Activated CD4-positive, alpha-beta T cell treated with anti-CD3 and anti-CD28 coated beads for 36 hours (primary cell): ENCODE measurements at regions not wholly inside any gene's neighbourhood (a gene's known extent, or its start where the extent isn't known, plus 50 kb on each side); places are given as distances from the start of the nearest gene placed in this dataset.
"Not testable (repeated sequence)": the region's sequence is repeated elsewhere in the genome, so short reads cannot be mapped to it uniquely, and the experiment has no call there.

Experiments
- ATAC-seq: fragments of 200-7000 bp; cut with Tn5 transposase; one replicate; pipeline ENCODE4 v1.10.0; 2021; ENCODE audit warnings: mild to moderate bottlenecking, moderate library complexity
- CTCF ChIA-PET: fragments of 350-600 bp; sonication (Branson Sonifier 250); formaldehyde crosslinking; loops from one replicate; lab custom pipeline; 2021; ENCODE audit warnings: antibody characterized with exemption; lab: Charles Lee
- POLR2A ChIA-PET: fragments of 350-600 bp; sonication (Branson Sonifier 250); formaldehyde crosslinking; loops from one replicate; lab custom pipeline; 2021; ENCODE audit warnings: antibody characterized with exemption, inconsistent platforms; lab: Charles Lee
- DNase-seq: peaks from one replicate; pipeline ENCODE4 v3.0.0-alpha.2; 2020
- H3K27ac Mint-ChIP-seq: one replicate; pipeline ENCODE4 v1.8.0; 2021; ENCODE audit warnings: mixed read lengths
- H3K27me3 Mint-ChIP-seq: one replicate; pipeline ENCODE4 v1.8.0; 2021; ENCODE audit warnings: mixed read lengths
- H3K36me3 Mint-ChIP-seq: one replicate; pipeline ENCODE4 v1.8.0; 2021; ENCODE audit warnings: low read depth, mixed read lengths
- H3K4me1 Mint-ChIP-seq: one replicate; pipeline ENCODE4 v1.8.0; 2021; ENCODE audit warnings: mixed read lengths
- H3K4me3 Mint-ChIP-seq: one replicate; pipeline ENCODE4 v1.8.0; 2021; ENCODE audit warnings: mild to moderate bottlenecking, moderate library complexity, mixed read lengths
- H3K9me3 Mint-ChIP-seq: one replicate; pipeline ENCODE4 v1.8.0; 2021; ENCODE audit warnings: low read depth, mixed read lengths
- intact Hi-C, 2 experiments: fragments of 100-400 bp; cut with DNase I in 1 of 2; cut with micrococcal nuclease in 1 of 2; formaldehyde crosslinking; loops; one replicate each; pipeline versions ENCODE4 v1.14.2 to v1.15.1; 2022 to 2024; cut with DNase I, micrococcal nuclease

DNA sequence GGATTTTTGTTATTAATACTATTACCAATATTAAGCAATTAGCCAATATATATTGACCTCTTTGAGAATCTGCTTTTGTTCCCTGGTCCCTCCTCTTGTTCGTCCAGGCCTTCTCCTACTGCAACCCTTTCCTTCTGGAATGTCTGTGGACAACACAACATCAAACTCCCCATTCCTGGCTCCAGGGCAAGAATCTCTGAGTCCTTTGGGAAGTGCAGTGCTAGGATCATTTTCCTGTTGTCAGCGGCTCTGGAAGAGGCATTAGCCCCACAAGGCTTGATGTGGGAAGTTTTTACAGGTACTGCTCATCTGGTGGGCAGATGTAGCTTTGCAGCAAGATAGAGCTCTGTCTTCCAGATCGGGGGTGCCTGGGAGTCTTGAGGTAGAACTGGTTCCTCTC is 74.3 kb downstream of the RPUSD4 start:
- Mint-ChIP-seq H3K27me3 (peaks cover 7% of the 10 kb centered on the region), H3K36me3 (no peaks in the 10 kb centered on the region), H3K27ac (no peak overlapping the region), H3K4me3 (no peak overlapping the region), H3K4me1 (no peaks in the 10 kb centered on the region), H3K9me3 (no peaks in the 10 kb centered on the region)
- ATAC-seq (no peak), DNase-seq (no peak)
- intact Hi-C loops = no loop called here
- CTCF ChIA-PET = interaction anchor here (1.0 kb wide), 1 partner anchor 10 kb away, joined by 5 read pairs; no protein-coding TSS in a partner anchor
- POLR2A ChIA-PET = no interaction called here

DNA sequence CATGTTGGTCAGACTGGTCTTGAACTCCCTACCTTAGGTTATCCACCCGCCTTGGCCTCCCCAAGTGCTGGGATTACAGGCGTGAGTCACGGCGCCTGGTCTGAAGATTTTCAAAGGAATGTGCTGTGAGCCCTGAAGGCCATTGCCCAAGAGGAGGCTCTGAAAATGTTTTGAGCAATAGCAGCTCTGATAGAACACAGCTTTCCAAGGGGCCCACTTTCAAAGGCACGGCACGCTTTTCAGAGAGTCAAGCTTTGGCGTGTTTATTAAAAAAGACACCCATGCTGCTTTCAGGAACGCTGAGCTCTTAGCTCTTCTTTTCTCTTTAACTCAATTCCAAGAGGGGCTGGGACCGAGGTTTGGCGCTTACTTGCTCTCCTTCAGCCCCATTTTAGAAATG is 73.8 kb upstream of the CDON start:
- H3K36me3 Mint-ChIP-seq = no peaks in the 10 kb centered on the region
- H3K27me3 Mint-ChIP-seq = peaks cover 7% of the 10 kb centered on the region
- intact Hi-C loops = no loop called here
- ATAC-seq = no peak
- H3K9me3 Mint-ChIP-seq = no peaks in the 10 kb centered on the region
- no peaks in the 10 kb centered on the region for H3K4me1 Mint-ChIP-seq
- no peak overlapping the region for H3K27ac Mint-ChIP-seq
- POLR2A ChIA-PET = no interaction called here
- CTCF ChIA-PET = interaction anchor here (1.0 kb wide), 1 partner anchor 9 kb away, joined by 5 read pairs; no protein-coding TSS in a partner anchor
- no peak overlapping the region for H3K4me3 Mint-ChIP-seq
- DNase-seq = no peak

DNA sequence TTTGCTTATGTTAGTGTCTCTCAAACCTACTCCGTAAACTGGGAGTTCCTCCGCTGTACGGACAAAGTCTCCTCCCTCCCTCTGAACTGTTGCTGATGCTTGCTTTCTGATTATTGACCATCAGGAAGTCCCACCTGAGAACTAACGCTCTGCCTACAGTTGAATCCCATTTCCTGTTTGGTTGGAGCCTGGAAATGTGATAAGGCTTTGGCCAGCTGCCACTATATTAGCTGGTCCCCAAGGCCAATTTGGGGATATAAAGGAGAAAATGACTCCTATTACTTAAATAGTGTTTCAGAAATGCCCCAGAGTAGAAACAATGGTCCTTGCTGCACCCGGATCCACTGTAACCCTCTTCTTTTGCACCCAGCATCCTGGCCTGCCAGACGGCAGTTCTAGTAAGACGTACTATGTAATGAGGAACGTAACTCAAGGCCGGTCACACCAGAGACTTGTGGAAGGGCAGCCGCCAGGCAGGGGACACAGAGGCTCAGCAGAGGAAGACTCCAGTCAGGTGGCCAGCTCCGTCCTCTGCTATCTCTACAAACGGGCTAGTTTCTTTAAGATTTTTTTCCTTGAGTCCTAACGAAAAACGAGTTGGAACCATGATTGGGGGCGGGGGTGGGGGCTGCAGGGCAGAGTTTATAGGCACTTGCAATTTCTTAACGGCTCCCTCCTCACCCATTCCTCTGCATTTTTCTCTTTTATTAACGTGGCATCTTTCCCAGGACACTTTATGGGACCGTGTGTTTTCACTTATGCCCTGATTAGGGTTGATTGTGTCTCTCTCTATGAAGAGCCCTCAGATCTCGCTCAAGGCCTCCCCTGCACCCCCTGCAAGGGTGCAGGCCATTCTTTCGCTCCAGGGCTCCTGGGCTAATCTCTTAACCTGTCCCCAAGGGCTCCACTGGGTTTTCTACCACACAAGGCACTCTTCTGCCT is 72.8 kb upstream of the CDON start:
- ChIA-PET CTCF (no interaction called here), POLR2A (no interaction called here)
- no peaks in the 10 kb centered on the region for H3K9me3 Mint-ChIP-seq
- no peak for DNase-seq
- no peaks in the 10 kb centered on the region for H3K36me3 Mint-ChIP-seq
- H3K4me1 Mint-ChIP-seq = no peaks in the 10 kb centered on the region
- H3K4me3 Mint-ChIP-seq = no peak overlapping the region
- ATAC-seq = no peak
- no peak overlapping the region for H3K27ac Mint-ChIP-seq
- intact Hi-C loops = no loop called here
- H3K27me3 Mint-ChIP-seq = no peaks in the 10 kb centered on the region

DNA sequence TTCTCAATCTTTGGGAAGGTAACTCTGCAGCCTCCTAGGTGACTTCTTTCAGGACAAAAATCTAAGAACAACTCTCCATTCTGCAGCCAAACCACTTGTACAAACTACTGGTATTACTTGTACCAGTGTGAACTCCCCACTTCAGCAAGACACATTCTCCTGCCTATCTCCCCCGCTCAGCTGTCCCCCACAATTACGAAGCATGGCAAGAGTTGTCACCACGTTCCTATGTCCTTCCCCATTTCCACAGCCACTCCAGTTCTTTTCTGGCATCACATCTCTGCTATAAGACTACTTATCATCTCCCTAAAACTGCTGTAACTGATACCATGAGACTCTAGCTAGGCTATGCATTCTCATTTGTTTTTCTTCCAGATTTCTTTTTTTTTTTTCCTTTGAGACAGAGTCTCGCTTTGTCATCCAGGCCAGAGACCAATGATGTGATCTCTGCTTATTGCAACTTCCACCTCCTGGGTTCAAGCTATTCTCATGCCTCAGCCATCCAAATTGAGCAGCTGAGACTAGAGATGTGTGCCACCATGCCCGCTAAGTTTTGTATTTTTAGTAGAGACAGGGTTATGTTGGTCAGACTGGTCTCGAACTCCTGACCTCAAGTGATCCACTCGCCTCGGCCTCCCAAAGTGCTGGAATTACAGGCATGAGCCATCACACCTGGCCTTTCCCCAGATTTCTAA is 71.9 kb upstream of the CDON start:
- DNase-seq (no peak), ATAC-seq (no peak)
- intact Hi-C loops = no loop called here
- Mint-ChIP-seq H3K9me3 (no peaks in the 10 kb centered on the region), H3K27me3 (no peaks in the 10 kb centered on the region), H3K36me3 (no peaks in the 10 kb centered on the region), H3K4me1 (no peaks in the 10 kb centered on the region), H3K27ac (no peak overlapping the region), H3K4me3 (no peak overlapping the region)
- ChIA-PET CTCF (no interaction called here), POLR2A (interaction anchor here (0.6 kb wide), 1 partner anchor 76 kb away, joined by 4 read pairs; no protein-coding TSS in a partner anchor)

DNA sequence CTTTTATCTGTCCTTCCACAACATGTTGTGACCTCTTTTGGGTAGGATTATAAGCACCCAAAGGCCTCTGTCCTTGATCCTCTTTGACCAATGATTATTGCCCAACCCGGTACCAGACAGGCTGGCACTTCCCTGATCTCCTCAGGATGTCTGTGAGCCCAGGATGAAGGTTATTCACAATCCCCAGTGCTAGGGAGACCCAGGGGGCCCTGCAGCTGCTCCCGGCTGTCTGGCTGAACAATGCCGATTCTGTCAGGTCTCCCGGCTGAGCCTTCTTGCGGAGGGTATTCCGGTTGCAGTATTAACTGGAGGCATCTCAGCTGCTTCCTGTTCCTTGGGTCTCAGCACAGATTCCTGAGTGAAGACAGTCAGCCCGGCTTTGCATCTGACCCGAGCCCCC is 71.2 kb upstream of the CDON start:
- DNase-seq = no peak
- no peaks in the 10 kb centered on the region for H3K27me3 Mint-ChIP-seq
- no peak for ATAC-seq
- no peak overlapping the region for H3K27ac Mint-ChIP-seq
- H3K36me3 Mint-ChIP-seq = no peaks in the 10 kb centered on the region
- no peak overlapping the region for H3K4me3 Mint-ChIP-seq
- CTCF ChIA-PET = interaction anchor here (0.6 to 0.9 kb wide), 2 partner anchors 24 to 1133 kb away, joined by 3 to 5 read pairs; no protein-coding TSS in a partner anchor
- POLR2A ChIA-PET = no interaction called here
- intact Hi-C loops = no loop called here
- no peaks in the 10 kb centered on the region for H3K4me1 Mint-ChIP-seq
- no peaks in the 10 kb centered on the region for H3K9me3 Mint-ChIP-seq

DNA sequence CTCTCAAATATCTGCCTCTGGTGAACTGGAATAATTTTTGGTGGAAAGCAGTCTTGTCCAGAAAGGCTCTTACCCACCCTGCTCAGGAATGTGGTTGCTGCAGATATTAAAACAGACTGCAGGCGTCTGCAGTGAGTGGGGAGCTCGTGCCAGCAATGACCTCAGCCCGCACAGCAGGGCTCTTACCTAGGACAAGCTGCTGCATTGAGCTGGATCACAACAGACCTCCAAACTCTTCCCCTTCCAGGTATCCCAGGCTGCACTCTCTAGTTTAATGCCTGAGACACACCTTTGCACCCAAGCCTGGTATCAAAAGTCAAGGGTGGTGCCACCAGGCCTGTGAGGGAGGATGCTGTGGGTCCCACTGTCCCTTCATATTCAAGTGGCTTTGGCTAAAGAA is 69.7 kb upstream of the CDON start:
- intact Hi-C loops = no loop called here
- no peaks in the 10 kb centered on the region for H3K36me3 Mint-ChIP-seq
- CTCF ChIA-PET = interaction anchor here (0.6 to 0.8 kb wide), 2 partner anchors 231 to 800 kb away, joined by 3 to 5 read pairs; no protein-coding TSS in a partner anchor
- no peak overlapping the region for H3K27ac Mint-ChIP-seq
- no peak overlapping the region for H3K4me3 Mint-ChIP-seq
- H3K27me3 Mint-ChIP-seq = no peaks in the 10 kb centered on the region
- ATAC-seq (no peak), DNase-seq (no peak)
- no peaks in the 10 kb centered on the region for H3K9me3 Mint-ChIP-seq
- H3K4me1 Mint-ChIP-seq = no peaks in the 10 kb centered on the region
- POLR2A ChIA-PET = no interaction called here

DNA sequence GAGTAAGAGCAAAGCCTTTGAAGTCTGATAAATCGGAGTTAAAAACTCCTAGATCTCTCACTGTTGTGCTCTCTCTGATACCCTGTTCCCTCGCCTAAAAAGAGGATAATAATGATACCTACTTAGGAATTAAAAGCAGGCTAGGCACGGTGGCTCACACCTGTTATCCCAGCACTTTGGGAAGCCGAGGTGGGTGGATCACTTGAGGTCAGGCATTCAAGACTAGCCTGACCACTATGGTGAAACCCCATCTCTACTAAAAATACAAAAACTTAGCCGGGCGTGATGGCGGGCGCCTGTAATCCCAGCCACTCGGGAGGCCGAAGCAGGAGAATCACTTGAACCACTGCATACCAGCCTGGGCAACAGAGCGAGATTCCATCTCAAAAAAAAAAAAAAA is 68.1 kb upstream of the CDON start:
- CTCF ChIA-PET, H3K9me3 Mint-ChIP-seq, H3K27ac Mint-ChIP-seq, H3K4me1 Mint-ChIP-seq, intact Hi-C loops, H3K4me3 Mint-ChIP-seq, H3K27me3 Mint-ChIP-seq, H3K36me3 Mint-ChIP-seq, ATAC-seq, POLR2A ChIA-PET, DNase-seq: not testable (repeated sequence)

DNA sequence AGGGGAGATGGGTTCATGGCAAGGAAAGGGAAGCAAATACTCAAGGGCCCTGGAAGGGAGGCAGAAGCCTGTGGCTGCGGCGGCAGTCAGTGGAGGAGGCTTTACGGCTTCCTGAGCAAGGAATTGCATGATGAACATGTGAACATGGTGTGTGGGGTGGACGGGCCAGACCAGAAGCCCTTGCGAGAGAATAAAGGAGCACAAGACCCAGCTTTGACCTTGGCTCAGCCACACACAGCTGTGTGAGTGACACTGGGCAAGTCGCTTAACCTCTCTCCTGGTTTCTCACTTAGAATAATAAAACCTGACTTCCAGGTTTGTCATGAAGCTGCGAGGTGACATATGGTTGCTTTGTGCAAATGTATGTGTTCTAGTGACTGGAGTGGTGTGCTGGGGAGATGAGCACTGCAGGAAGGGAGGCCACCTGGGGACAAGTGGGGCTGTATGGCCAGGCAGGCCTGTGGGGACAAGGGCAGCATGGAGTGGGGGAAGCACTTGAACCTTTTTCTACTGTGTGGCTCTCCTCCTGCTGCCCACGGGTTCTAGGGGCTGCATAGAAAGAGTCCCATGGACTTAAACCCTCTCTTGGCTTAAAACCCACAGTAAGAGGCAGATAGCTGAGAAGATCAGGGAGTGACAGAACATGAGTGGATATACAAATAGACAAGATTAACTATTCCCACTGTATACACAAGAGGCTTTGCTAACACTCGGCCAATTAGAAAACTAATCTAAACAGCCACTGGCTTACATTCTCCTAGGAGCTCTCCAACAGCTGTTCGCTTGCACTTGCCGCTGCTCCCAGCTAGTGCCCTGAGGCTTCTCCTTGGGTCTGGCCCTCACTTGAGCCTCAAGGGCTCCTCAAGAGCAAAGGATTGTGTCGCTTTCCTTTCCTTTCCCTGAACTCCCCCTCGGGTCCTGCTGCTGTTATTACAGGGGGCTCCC is 67.3 kb upstream of the CDON start:
- Mint-ChIP-seq H3K9me3 (no peaks in the 10 kb centered on the region), H3K4me3 (no peak overlapping the region), H3K4me1 (no peaks in the 10 kb centered on the region), H3K36me3 (no peaks in the 10 kb centered on the region), H3K27ac (no peak overlapping the region), H3K27me3 (no peaks in the 10 kb centered on the region)
- intact Hi-C loops = no loop called here
- POLR2A ChIA-PET = no interaction called here
- CTCF ChIA-PET = interaction anchor here (0.6 to 0.9 kb wide), 2 partner anchors 10 to 242 kb away, joined by 3 read pairs; no protein-coding TSS in a partner anchor
- DNase-seq (no peak), ATAC-seq (no peak)

DNA sequence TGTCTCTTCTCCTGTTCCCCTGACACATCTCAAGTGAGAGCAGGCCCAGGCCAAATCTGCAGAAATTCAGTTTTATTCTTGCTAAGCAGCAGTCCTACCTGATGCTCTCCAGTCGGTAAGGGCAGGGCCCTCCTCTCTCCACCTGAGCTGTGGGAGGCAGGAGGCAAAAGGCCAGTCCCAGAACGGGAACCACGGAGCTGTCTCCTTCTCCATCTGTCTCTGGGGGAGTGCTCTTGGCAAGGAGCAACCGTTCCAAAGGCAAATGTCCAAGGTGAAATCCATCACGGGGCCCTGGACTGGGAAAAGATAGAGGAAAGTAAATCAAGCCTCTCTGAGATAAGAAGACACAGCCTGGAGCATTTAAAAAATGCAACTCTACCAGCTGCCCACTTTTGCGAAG is 65.2 kb upstream of the CDON start:
- intact Hi-C loops = no loop called here
- Mint-ChIP-seq H3K4me3 (no peak overlapping the region), H3K27ac (no peak overlapping the region), H3K9me3 (no peaks in the 10 kb centered on the region), H3K4me1 (no peaks in the 10 kb centered on the region), H3K36me3 (no peaks in the 10 kb centered on the region), H3K27me3 (no peaks in the 10 kb centered on the region)
- ATAC-seq (no peak), DNase-seq (no peak)
- ChIA-PET POLR2A (no interaction called here), CTCF (interaction anchor here (0.6 to 0.9 kb wide), 2 partner anchors 9 to 204 kb away, joined by 3 to 5 read pairs; no protein-coding TSS in a partner anchor)

DNA sequence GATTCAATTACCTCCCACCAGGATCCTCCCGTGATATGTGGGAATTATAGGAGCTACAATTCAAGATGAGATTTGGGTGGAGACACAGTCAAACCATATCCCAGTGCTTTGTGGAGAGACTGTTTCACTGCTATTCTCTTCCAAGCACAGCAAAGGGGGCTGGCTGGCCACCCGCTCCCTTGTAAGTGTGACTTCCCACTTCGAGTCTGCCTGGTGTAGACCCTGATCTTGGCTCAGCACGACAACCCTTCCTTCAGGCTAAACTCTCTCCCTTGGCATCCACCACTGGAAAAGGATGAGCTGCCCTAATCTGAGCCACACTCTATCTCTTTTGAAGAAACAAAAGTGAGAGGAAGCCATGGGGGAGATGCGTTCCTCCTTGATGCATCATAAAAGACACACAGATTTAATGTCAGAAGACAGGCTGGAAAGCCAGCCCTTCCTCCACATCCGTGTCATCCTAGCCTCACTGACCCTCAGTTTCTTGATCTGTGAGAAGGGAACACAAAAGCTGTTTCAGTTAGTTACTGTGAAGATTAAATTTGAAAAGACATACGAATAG is 64.7 kb upstream of the CDON start:
- CTCF ChIA-PET = interaction anchor here (0.6 to 0.9 kb wide), 2 partner anchors 10 to 204 kb away, joined by 3 to 5 read pairs; no protein-coding TSS in a partner anchor
- no peaks in the 10 kb centered on the region for H3K9me3 Mint-ChIP-seq
- intact Hi-C loops = no loop called here

More for the DNA sequence above, 64.7 kb upstream of the CDON start:
- H3K4me1 Mint-ChIP-seq = no peaks in the 10 kb centered on the region
- POLR2A ChIA-PET = no interaction called here
- no peaks in the 10 kb centered on the region for H3K27me3 Mint-ChIP-seq
- no peak overlapping the region for H3K4me3 Mint-ChIP-seq
- DNase-seq (no peak), ATAC-seq (no peak)
- no peak overlapping the region for H3K27ac Mint-ChIP-seq
- no peaks in the 10 kb centered on the region for H3K36me3 Mint-ChIP-seq
